ENCODE measurements at regions not wholly inside any gene's neighbourhood (a gene's known extent, or its start where the extent isn't known, plus 50 kb on each side); places are given as distances from the start of the nearest gene placed in this dataset.

DNA sequence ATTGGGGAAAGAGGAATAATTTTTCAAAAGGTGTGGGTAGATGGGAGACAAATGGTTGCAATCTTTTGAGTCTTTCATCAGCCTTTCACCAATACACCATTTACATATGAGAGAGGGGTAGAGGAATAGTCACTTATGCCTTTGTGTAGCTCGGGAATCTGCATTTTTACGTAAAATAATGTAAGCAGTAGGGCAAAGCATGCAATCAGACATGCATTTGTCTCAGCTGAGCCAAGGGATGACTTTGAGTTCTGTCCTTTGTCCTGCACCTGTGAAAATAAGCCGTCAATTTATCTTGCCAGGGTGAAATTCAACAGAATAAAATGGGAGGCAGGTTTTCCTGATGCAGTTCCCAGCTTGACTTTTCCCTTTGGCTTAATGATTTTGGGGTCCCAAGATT, 1473.4 kb upstream of the TENM3 start:
- Histone ChIP-seq H3K27ac (ENCODE audit: low read depth, low read length) (no peak overlapping the region), H3K79me1 (ENCODE audit: low read length) (no peaks in the 10 kb centered on the region), H2BK120ac (ENCODE audit: low read depth, low read length) (no peak overlapping the region), H3K4me1 (ENCODE audit: control insufficient read depth, low read depth, low read length) (peaks cover 2% of the 10 kb centered on the region), H3K79me2 (ENCODE audit: control insufficient read depth, insufficient read depth, low read length) (no peaks in the 10 kb centered on the region), H3K36me3 (ENCODE audit: control insufficient read depth, insufficient read depth, low read length) (no peaks in the 10 kb centered on the region), H4K8ac (ENCODE audit: low read depth, low read length) (no peak overlapping the region), H3K18ac (ENCODE audit: low read length) (no peak overlapping the region), H3K4me2 (ENCODE audit: low read length) (no peak overlapping the region), H4K5ac (ENCODE audit: low read length) (no peak overlapping the region), H2BK5ac (ENCODE audit: low read length) (no peak overlapping the region), H3K27me3 (ENCODE audit: insufficient read depth, low read length, poor library complexity) (no peaks in the 10 kb centered on the region), H2BK15ac (replicated peaks; ENCODE audit: low read depth) (no peak overlapping the region), H3K4ac (ENCODE audit: low read depth, low read length) (no peak overlapping the region), H2AK5ac (ENCODE audit: low read length) (no peak overlapping the region), H3K23ac (ENCODE audit: low read length) (no peak overlapping the region), H3K56ac (ENCODE audit: low read length) (no peak overlapping the region), H3K4me3 (ENCODE audit: low read length) (no peak overlapping the region), H3K9ac (ENCODE audit: low read length) (no peak overlapping the region)
- no CpG with 5 or more reads among the region's 3 CpGs for WGBS (ENCODE audit: extremely low coverage, insufficient coverage, low lambda C conversion rate)
- DNase-seq: no peak

DNA sequence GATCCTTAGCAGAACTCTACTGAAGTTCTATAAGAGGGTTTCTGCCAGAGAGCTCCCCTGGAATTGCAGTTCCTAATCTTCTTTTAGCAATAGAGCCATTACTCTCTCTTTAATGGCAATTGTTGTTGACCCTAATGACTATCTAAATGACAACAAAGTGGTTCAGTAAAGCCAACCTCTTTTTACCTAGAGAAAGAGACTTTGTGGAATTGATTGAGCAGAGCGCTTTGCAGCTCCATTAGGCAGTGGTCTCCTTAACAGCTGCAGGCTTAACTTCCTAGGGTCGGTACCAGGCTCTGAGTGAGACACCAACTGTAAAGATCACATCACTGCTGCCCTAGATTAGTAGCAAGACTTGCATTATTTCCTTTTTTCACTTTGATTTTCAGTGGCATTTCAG, 1472.9 kb upstream of the TENM3 start:
- no peak overlapping the region for H2BK120ac ChIP-seq (ENCODE audit: low read depth, low read length)
- H3K4me2 ChIP-seq (ENCODE audit: low read length): no peak overlapping the region
- H2AK5ac ChIP-seq (ENCODE audit: low read length): no peak overlapping the region
- H3K79me1 ChIP-seq (ENCODE audit: low read length): no peaks in the 10 kb centered on the region
- no peaks in the 10 kb centered on the region for H3K36me3 ChIP-seq (ENCODE audit: control insufficient read depth, insufficient read depth, low read length)
- H3K9ac ChIP-seq (ENCODE audit: low read length): no peak overlapping the region
- peaks cover 2% of the 10 kb centered on the region for H3K4me1 ChIP-seq (ENCODE audit: control insufficient read depth, low read depth, low read length)
- no peaks in the 10 kb centered on the region for H3K27me3 ChIP-seq (ENCODE audit: insufficient read depth, low read length, poor library complexity)
- H3K23ac ChIP-seq (ENCODE audit: low read length): no peak overlapping the region
- no peak overlapping the region for H4K5ac ChIP-seq (ENCODE audit: low read length)
- no peak overlapping the region for H3K4me3 ChIP-seq (ENCODE audit: low read length)
- DNase-seq: no peak
- H3K4ac ChIP-seq (ENCODE audit: low read depth, low read length): no peak overlapping the region
- no peak overlapping the region for H2BK5ac ChIP-seq (ENCODE audit: low read length)
- no peaks in the 10 kb centered on the region for H3K79me2 ChIP-seq (ENCODE audit: control insufficient read depth, insufficient read depth, low read length)
- no peak overlapping the region for H3K18ac ChIP-seq (ENCODE audit: low read length)
- no peak overlapping the region for H2BK15ac ChIP-seq (replicated peaks; ENCODE audit: low read depth)
- H3K27ac ChIP-seq (ENCODE audit: low read depth, low read length): no peak overlapping the region
- no CpG with 5 or more reads among the region's 2 CpGs for WGBS (ENCODE audit: extremely low coverage, insufficient coverage, low lambda C conversion rate)
- no peak overlapping the region for H4K8ac ChIP-seq (ENCODE audit: low read depth, low read length)
- H3K56ac ChIP-seq (ENCODE audit: low read length): no peak overlapping the region

DNA sequence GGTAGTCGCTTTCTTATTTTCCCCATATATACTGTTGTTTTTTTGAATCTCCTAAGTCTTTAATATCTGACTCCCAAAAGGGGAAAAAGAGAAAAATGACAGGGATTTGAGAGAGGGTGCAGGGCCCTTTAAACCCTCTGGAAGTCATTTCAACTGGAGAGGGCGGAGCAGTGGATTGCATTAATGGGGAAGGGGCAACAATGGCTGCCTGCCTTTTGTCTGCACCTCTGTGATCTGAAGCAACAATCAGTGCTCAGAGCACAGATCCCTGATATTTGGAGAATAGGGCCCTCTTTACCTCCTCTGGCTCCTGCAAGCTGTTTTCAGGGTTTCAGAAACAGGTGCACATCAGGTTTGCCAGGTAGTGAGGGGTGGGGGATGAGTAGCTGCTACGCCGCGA, 1458.3 kb upstream of the TENM3 start:
- no peak for DNase-seq
- no peak overlapping the region for H2BK5ac ChIP-seq (ENCODE audit: low read length)
- H3K27ac ChIP-seq (ENCODE audit: low read depth, low read length): no peak overlapping the region
- no peak overlapping the region for H3K4me3 ChIP-seq (ENCODE audit: low read length)
- H2BK15ac ChIP-seq (replicated peaks; ENCODE audit: low read depth): no peak overlapping the region
- no peak overlapping the region for H2BK120ac ChIP-seq (ENCODE audit: low read depth, low read length)
- no peaks in the 10 kb centered on the region for H3K79me1 ChIP-seq (ENCODE audit: low read length)
- H3K36me3 ChIP-seq (ENCODE audit: control insufficient read depth, insufficient read depth, low read length): no peaks in the 10 kb centered on the region
- H3K4me2 ChIP-seq (ENCODE audit: low read length): no peak overlapping the region
- no CpG with 5 or more reads among the region's 5 CpGs for WGBS (ENCODE audit: extremely low coverage, insufficient coverage, low lambda C conversion rate)
- no peaks in the 10 kb centered on the region for H3K4me1 ChIP-seq (ENCODE audit: control insufficient read depth, low read depth, low read length)
- H3K56ac ChIP-seq (ENCODE audit: low read length): no peak overlapping the region
- no peak overlapping the region for H4K8ac ChIP-seq (ENCODE audit: low read depth, low read length)
- no peak overlapping the region for H4K5ac ChIP-seq (ENCODE audit: low read length)
- no peaks in the 10 kb centered on the region for H3K79me2 ChIP-seq (ENCODE audit: control insufficient read depth, insufficient read depth, low read length)
- no peak overlapping the region for H2AK5ac ChIP-seq (ENCODE audit: low read length)
- no peaks in the 10 kb centered on the region for H3K27me3 ChIP-seq (ENCODE audit: insufficient read depth, low read length, poor library complexity)
- H3K23ac ChIP-seq (ENCODE audit: low read length): no peak overlapping the region
- H3K4ac ChIP-seq (ENCODE audit: low read depth, low read length): no peak overlapping the region
- H3K18ac ChIP-seq (ENCODE audit: low read length): no peak overlapping the region
- H3K9ac ChIP-seq (ENCODE audit: low read length): no peak overlapping the region

DNA sequence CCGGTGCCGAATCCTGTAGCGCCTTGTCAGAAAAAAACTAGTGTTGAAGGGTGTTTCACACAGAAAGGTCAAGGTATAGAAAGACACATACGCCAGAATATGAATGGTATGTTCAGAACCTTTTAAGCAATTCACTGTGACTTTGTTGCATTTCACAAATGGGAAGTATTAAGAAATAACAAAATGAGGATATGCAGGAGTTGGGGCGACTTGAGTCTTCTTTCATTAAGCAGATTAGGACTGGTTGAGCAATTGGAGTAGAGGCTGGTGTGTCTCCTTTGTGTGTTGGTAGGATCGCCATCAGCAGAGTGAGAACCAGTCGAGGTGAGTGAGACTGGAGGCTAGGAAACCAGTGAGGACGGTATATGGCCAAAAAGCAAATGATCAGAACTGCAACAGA, 1454.5 kb upstream of the TENM3 start:
- no peaks in the 10 kb centered on the region for H3K79me1 ChIP-seq (ENCODE audit: low read length)
- no peak overlapping the region for H2BK5ac ChIP-seq (ENCODE audit: low read length)
- H3K9ac ChIP-seq (ENCODE audit: low read length): no peak overlapping the region
- no peak overlapping the region for H3K18ac ChIP-seq (ENCODE audit: low read length)
- H3K56ac ChIP-seq (ENCODE audit: low read length): no peak overlapping the region
- H3K27me3 ChIP-seq (ENCODE audit: insufficient read depth, low read length, poor library complexity): no peaks in the 10 kb centered on the region
- H4K5ac ChIP-seq (ENCODE audit: low read length): no peak overlapping the region
- H2AK5ac ChIP-seq (ENCODE audit: low read length): no peak overlapping the region
- no peaks in the 10 kb centered on the region for H3K79me2 ChIP-seq (ENCODE audit: control insufficient read depth, insufficient read depth, low read length)
- DNase-seq: no peak
- no peak overlapping the region for H4K8ac ChIP-seq (ENCODE audit: low read depth, low read length)
- no peak overlapping the region for H3K23ac ChIP-seq (ENCODE audit: low read length)
- peaks cover 6% of the 10 kb centered on the region for H3K4me1 ChIP-seq (ENCODE audit: control insufficient read depth, low read depth, low read length)
- H3K36me3 ChIP-seq (ENCODE audit: control insufficient read depth, insufficient read depth, low read length): no peaks in the 10 kb centered on the region
- H3K4me2 ChIP-seq (ENCODE audit: low read length): no peak overlapping the region
- no peak overlapping the region for H2BK120ac ChIP-seq (ENCODE audit: low read depth, low read length)
- H3K4ac ChIP-seq (ENCODE audit: low read depth, low read length): no peak overlapping the region
- H3K27ac ChIP-seq (ENCODE audit: low read depth, low read length): no peak overlapping the region
- H2BK15ac ChIP-seq (replicated peaks; ENCODE audit: low read depth): no peak overlapping the region
- H3K4me3 ChIP-seq (ENCODE audit: low read length): no peak overlapping the region
- no CpG with 5 or more reads among the region's 8 CpGs for WGBS (ENCODE audit: extremely low coverage, insufficient coverage, low lambda C conversion rate)

DNA sequence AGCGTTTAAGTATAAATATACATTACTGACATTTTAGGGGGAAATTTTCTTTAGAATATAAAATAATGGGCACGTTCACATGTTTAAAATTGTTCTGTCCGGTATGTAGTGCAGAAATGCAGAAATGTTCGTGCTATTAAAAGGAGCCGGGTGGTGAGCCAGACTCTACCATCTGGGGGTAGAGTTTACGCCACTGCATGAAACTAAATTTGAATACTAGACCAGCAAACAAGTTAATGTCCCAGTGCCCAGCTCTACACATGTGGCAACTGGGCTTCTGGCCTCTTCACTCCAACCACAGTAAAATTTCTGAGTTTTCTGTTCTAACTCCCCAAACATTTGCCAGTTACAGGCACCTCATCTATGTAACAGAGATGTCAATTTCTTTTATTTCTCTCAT, 1453.3 kb upstream of the TENM3 start:
- H3K79me1 ChIP-seq (ENCODE audit: low read length): no peaks in the 10 kb centered on the region
- no peak overlapping the region for H2BK5ac ChIP-seq (ENCODE audit: low read length)
- no peaks in the 10 kb centered on the region for H3K27me3 ChIP-seq (ENCODE audit: insufficient read depth, low read length, poor library complexity)
- no peak overlapping the region for H3K4ac ChIP-seq (ENCODE audit: low read depth, low read length)
- no peak for DNase-seq
- H3K27ac ChIP-seq (ENCODE audit: low read depth, low read length): no peak overlapping the region
- H3K4me2 ChIP-seq (ENCODE audit: low read length): no peak overlapping the region
- no peak overlapping the region for H3K23ac ChIP-seq (ENCODE audit: low read length)
- no peak overlapping the region for H3K9ac ChIP-seq (ENCODE audit: low read length)
- no peak overlapping the region for H2BK15ac ChIP-seq (replicated peaks; ENCODE audit: low read depth)
- no peaks in the 10 kb centered on the region for H3K36me3 ChIP-seq (ENCODE audit: control insufficient read depth, insufficient read depth, low read length)
- H4K8ac ChIP-seq (ENCODE audit: low read depth, low read length): no peak overlapping the region
- H3K56ac ChIP-seq (ENCODE audit: low read length): no peak overlapping the region
- WGBS (ENCODE audit: extremely low coverage, insufficient coverage, low lambda C conversion rate): no CpG with 5 or more reads among the region's 6 CpGs
- no peak overlapping the region for H2AK5ac ChIP-seq (ENCODE audit: low read length)
- no peaks in the 10 kb centered on the region for H3K79me2 ChIP-seq (ENCODE audit: control insufficient read depth, insufficient read depth, low read length)
- no peak overlapping the region for H3K18ac ChIP-seq (ENCODE audit: low read length)
- no peak overlapping the region for H3K4me3 ChIP-seq (ENCODE audit: low read length)
- H3K4me1 ChIP-seq (ENCODE audit: control insufficient read depth, low read depth, low read length): peaks cover 6% of the 10 kb centered on the region
- H4K5ac ChIP-seq (ENCODE audit: low read length): no peak overlapping the region
- no peak overlapping the region for H2BK120ac ChIP-seq (ENCODE audit: low read depth, low read length)

DNA sequence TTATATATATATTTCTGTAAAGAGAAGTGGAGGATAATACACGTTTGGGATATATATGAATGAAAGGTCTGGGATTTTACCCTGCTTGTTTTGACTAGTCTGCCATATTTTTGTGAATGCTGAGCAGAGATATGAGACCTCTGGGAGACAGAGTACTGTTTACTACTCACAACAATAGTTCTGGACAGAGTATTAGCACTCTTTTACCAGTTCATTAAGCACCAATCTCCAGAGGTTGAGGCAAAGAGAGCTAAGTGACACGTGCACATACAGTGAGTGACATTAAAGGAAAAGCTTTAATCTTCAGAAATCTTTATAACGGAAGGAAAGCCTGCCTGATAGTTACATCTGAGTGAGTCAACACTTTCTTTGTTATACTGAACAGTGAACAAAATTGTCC, 1452.7 kb upstream of the TENM3 start:
- Histone ChIP-seq H3K4me1 (ENCODE audit: control insufficient read depth, low read depth, low read length) (peaks cover 6% of the 10 kb centered on the region), H3K23ac (ENCODE audit: low read length) (no peak overlapping the region), H3K4ac (ENCODE audit: low read depth, low read length) (no peak overlapping the region), H2BK120ac (ENCODE audit: low read depth, low read length) (no peak overlapping the region), H3K18ac (ENCODE audit: low read length) (no peak overlapping the region), H2BK15ac (replicated peaks; ENCODE audit: low read depth) (no peak overlapping the region), H2BK5ac (ENCODE audit: low read length) (no peak overlapping the region), H3K9ac (ENCODE audit: low read length) (no peak overlapping the region), H3K27me3 (ENCODE audit: insufficient read depth, low read length, poor library complexity) (no peaks in the 10 kb centered on the region), H4K8ac (ENCODE audit: low read depth, low read length) (no peak overlapping the region), H3K36me3 (ENCODE audit: control insufficient read depth, insufficient read depth, low read length) (no peaks in the 10 kb centered on the region), H3K27ac (ENCODE audit: low read depth, low read length) (no peak overlapping the region), H3K79me2 (ENCODE audit: control insufficient read depth, insufficient read depth, low read length) (no peaks in the 10 kb centered on the region), H3K4me2 (ENCODE audit: low read length) (no peak overlapping the region), H2AK5ac (ENCODE audit: low read length) (no peak overlapping the region), H3K79me1 (ENCODE audit: low read length) (no peaks in the 10 kb centered on the region), H4K5ac (ENCODE audit: low read length) (no peak overlapping the region), H3K56ac (ENCODE audit: low read length) (no peak overlapping the region), H3K4me3 (ENCODE audit: low read length) (no peak overlapping the region)
- WGBS (ENCODE audit: extremely low coverage, insufficient coverage, low lambda C conversion rate): no CpG with 5 or more reads among the region's 3 CpGs
- DNase-seq: no peak

Measured in mesendoderm (in vitro differentiated cells).